GM21367 (cell line): ENCODE measurements at regions not wholly inside any gene's neighbourhood (a gene's known extent, or its start where the extent isn't known, plus 50 kb on each side); places are given as distances from the start of the nearest gene placed in this dataset.
"Not testable (repeated sequence)": the region's sequence is repeated elsewhere in the genome, so short reads cannot be mapped to it uniquely, and the experiment has no call there.

Experiments used
- ATAC-seq: cut with Tn5 transposase; IDR thresholded peaks from one replicate; pipeline ENCODE4 v1.9.1; 2021; ENCODE audit not compliant: unreplicated experiment

- no peak for ATAC-seq
These were observed 346.1 kb upstream of the MIR17HG start for GRCh38 chr13:91001371-91001770.

- no peak for ATAC-seq
These were observed 332.8 kb upstream of the MIR17HG start for GRCh38 chr13:91014696-91015095.

GRCh38 chr13:91017031-91017668 lies 330.3 kb upstream of the MIR17HG start:
- peak; percentile 98 for ATAC-seq

- peak; percentile 20 for ATAC-seq
These were observed 329.8 kb upstream of the MIR17HG start for GRCh38 chr13:91017669-91018053.

GRCh38 chr13:91020461-91021034 lies 326.9 kb upstream of the MIR17HG start:
- no peak for ATAC-seq

- no peak for ATAC-seq
These were observed 323.2 kb upstream of the MIR17HG start for GRCh38 chr13:91024157-91024792.

- no peak for ATAC-seq
These were observed 322.0 kb upstream of the MIR17HG start for GRCh38 chr13:91025442-91025841.

- no peak for ATAC-seq
These were observed 316.0 kb upstream of the MIR17HG start for GRCh38 chr13:91031508-91031907.

- no peak for ATAC-seq
These were observed 315.4 kb upstream of the MIR17HG start for GRCh38 chr13:91032104-91032503.

- no peak for ATAC-seq
These were observed 310.6 kb upstream of the MIR17HG start for GRCh38 chr13:91036886-91037285.

- no peak for ATAC-seq
These were observed 304.6 kb upstream of the MIR17HG start for GRCh38 chr13:91042870-91043269.

- no peak for ATAC-seq
These were observed 302.0 kb upstream of the MIR17HG start for GRCh38 chr13:91045351-91046034.

GRCh38 chr13:91046715-91047327 lies 300.7 kb upstream of the MIR17HG start:
- ATAC-seq = no peak

GRCh38 chr13:91050970-91051369 lies 296.5 kb upstream of the MIR17HG start:
- ATAC-seq = no peak

- no peak for ATAC-seq
These were observed 294.6 kb upstream of the MIR17HG start for GRCh38 chr13:91052876-91053275.

- ATAC-seq = no peak
These were observed 294.0 kb upstream of the MIR17HG start for GRCh38 chr13:91053318-91054065.

- no peak for ATAC-seq
These were observed 292.6 kb upstream of the MIR17HG start for GRCh38 chr13:91054902-91055301.

GRCh38 chr13:91056746-91057145 lies 290.7 kb upstream of the MIR17HG start:
- ATAC-seq = peak; percentile 41

- not testable (repeated sequence) for ATAC-seq
These were observed 290.0 kb upstream of the MIR17HG start for GRCh38 chr13:91057507-91057906.

GRCh38 chr13:91058066-91058465 lies 289.4 kb upstream of the MIR17HG start:
- no peak for ATAC-seq

- ATAC-seq = no peak
These were observed 288.6 kb upstream of the MIR17HG start for GRCh38 chr13:91058919-91059318.
